Peyer's patch (tissue), 4 donors: ENCODE measurements at regions not wholly inside any gene's neighbourhood (a gene's known extent, or its start where the extent isn't known, plus 50 kb on each side); places are given as distances from the start of the nearest gene placed in this dataset.

ENCODE experiments used
- DNase-seq, 3 donors: peaks; one replicate each; pipeline ENCODE4 v3.0.0-alpha.2; 2017 to 2019
- H3K27ac ChIP-seq, 4 donors: fragments of 200-600 bp; sonication (generic); one replicate each; pipeline ENCODE4 v1.5.1; 2016 to 2019
- H3K27me3 ChIP-seq, 2 donors: fragments of 200-600 bp; sonication (generic); one replicate each; pipeline ENCODE4 v1.5.1; 2019
- H3K36me3 ChIP-seq, 3 donors: fragments of 200-600 bp; sonication (generic); one replicate each; pipeline ENCODE4 v1.5.1; 2016 to 2019
- H3K4me1 ChIP-seq, 4 donors: fragments of 200-600 bp; sonication (generic); one replicate each; pipeline ENCODE4 v1.5.1; 2016 to 2019
- H3K4me3 ChIP-seq, 4 donors: fragments of 200-600 bp; sonication (generic); 1 replicate in 3 of 4; 2 replicates in 1 of 4; pipeline ENCODE4 v1.5.1; 2016 to 2019; ENCODE audit warnings: mild to moderate bottlenecking in 1 of 4
- H3K9me3 ChIP-seq, 4 donors: fragments of 200-600 bp; sonication (generic); one replicate each; pipeline ENCODE4 v1.5.1; 2016 to 2019; ENCODE audit warnings: mild to moderate bottlenecking in 1 of 4
- POLR2A ChIP-seq, 2 donors: fragments of 450-650 bp; IDR thresholded peaks; one replicate each; pipeline ENCODE4 v1.5.1; 2017; ENCODE audit warnings: antibody characterized with exemption in 2 of 2, mild to moderate bottlenecking in 2 of 2, moderate library complexity in 2 of 2
- TF ChIP-seq, protein P1 (sequence below), 6 experiments: fragments of 450-650 bp in 4 of 6; fragments of 200-600 bp in 2 of 6; sonication (generic) in 1 of 6; IDR thresholded peaks; one replicate each; pipeline ENCODE4 v1.5.1; 2017 to 2019; ENCODE audit warnings: antibody characterized with exemption in 6 of 6, mild to moderate bottlenecking in 3 of 6, moderate library complexity in 1 of 6

DNA sequence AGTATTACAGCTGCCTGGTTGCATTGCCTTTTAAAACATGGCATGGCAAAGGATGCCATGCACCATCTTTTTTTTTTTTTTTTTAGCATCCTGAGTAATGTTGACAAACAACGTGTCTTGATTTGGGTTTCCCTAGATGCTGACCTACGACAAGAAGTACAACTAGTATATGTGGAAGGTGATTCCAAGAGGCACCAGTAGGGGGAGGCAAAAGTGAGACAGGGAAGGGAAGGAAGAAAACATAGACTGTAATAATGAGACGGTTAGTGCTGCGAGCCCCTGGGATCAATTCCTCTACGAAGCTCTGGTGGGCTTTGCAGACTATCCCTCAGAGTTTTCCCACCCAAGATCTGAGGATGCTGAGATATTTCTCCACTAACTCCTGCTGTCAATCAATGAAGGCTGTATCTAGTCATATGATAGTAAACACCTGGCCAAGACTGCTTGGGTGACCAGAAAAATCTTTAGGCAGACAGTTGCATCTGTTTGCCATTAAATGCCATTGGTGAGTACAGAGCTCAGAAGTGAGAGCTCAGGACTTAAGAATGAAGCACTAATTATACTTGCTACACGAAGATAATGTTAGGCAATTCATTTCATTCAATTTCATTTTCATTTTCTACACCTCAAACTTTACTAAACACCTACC, 458.6 kb upstream of the GOT2 start:
- Histone ChIP-seq H3K27me3 (no peaks in the 10 kb centered on the region), H3K4me1 (no peaks in the 10 kb centered on the region), H3K9me3 (no peaks in the 10 kb centered on the region), H3K36me3 (no peaks in the 10 kb centered on the region), H3K27ac (no peak overlapping the region), H3K4me3 (no peak overlapping the region)
- TF ChIP-seq POLR2A (IDR thresholded peaks at IDR 0.05) = no peak
- TF ChIP-seq, protein P1, sequence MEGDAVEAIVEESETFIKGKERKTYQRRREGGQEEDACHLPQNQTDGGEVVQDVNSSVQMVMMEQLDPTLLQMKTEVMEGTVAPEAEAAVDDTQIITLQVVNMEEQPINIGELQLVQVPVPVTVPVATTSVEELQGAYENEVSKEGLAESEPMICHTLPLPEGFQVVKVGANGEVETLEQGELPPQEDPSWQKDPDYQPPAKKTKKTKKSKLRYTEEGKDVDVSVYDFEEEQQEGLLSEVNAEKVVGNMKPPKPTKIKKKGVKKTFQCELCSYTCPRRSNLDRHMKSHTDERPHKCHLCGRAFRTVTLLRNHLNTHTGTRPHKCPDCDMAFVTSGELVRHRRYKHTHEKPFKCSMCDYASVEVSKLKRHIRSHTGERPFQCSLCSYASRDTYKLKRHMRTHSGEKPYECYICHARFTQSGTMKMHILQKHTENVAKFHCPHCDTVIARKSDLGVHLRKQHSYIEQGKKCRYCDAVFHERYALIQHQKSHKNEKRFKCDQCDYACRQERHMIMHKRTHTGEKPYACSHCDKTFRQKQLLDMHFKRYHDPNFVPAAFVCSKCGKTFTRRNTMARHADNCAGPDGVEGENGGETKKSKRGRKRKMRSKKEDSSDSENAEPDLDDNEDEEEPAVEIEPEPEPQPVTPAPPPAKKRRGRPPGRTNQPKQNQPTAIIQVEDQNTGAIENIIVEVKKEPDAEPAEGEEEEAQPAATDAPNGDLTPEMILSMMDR (IDR thresholded peaks at IDR 0.05) = no peak
- no peak for DNase-seq

DNA sequence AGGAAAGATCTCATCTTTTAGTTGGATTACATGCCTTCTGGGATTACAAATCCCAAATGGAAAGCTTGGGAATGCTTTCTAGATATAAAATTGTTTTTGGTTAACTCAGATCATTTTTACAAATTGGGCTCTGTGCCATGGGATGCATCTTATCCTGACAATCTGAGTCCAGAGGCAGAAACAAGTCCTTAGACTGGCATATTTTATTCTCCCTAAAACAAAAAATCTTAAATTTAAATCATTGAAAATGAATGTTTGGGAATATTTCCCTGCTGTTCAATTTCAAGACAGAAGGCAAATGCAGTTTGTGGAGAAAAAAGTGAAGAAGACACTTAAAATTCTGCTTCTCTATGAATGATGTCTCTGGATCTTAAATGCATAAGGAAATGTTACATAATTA, 456.6 kb upstream of the GOT2 start:
- TF ChIP-seq POLR2A (IDR thresholded peaks at IDR 0.05) = no peak
- TF ChIP-seq, protein P1 (IDR thresholded peaks at IDR 0.05) = no peak
- no peak for DNase-seq
- no peaks in the 10 kb centered on the region for H3K4me1 ChIP-seq
- H3K9me3 ChIP-seq = no peaks in the 10 kb centered on the region
- no peak overlapping the region for H3K27ac ChIP-seq
- H3K36me3 ChIP-seq = no peaks in the 10 kb centered on the region
- H3K4me3 ChIP-seq = no peak overlapping the region
- no peaks in the 10 kb centered on the region for H3K27me3 ChIP-seq

DNA sequence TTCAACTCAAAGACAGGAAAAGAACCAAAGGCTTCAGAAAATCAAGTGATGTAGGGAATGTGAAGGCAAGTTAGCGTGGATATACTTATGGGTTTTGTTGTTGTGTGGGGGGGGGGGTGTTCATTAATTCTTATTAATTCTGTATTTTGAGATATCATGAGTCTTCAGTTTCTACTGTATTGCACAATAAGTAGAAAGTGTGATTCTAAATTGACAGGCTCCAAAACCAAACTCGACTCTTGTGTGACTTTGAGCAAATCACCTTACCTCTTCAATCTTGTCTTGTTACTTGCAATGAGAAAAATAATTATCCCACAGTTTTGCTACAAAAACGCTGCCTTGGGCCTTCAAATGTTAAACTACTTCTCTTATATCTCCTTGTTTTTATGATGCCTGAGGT, 453.9 kb upstream of the GOT2 start:
- Histone ChIP-seq H3K9me3 (peaks cover 0 to 1% (median 0%) of the 10 kb centered on the region in 4 donors), H3K27me3 (no peaks in the 10 kb centered on the region), H3K36me3 (no peaks in the 10 kb centered on the region), H3K4me3 (no peak overlapping the region), H3K4me1 (no peaks in the 10 kb centered on the region), H3K27ac (no peak overlapping the region)
- TF ChIP-seq, protein P1 (IDR thresholded peaks at IDR 0.05) = no peak
- TF ChIP-seq POLR2A (IDR thresholded peaks at IDR 0.05) = no peak
- DNase-seq = no peak

DNA sequence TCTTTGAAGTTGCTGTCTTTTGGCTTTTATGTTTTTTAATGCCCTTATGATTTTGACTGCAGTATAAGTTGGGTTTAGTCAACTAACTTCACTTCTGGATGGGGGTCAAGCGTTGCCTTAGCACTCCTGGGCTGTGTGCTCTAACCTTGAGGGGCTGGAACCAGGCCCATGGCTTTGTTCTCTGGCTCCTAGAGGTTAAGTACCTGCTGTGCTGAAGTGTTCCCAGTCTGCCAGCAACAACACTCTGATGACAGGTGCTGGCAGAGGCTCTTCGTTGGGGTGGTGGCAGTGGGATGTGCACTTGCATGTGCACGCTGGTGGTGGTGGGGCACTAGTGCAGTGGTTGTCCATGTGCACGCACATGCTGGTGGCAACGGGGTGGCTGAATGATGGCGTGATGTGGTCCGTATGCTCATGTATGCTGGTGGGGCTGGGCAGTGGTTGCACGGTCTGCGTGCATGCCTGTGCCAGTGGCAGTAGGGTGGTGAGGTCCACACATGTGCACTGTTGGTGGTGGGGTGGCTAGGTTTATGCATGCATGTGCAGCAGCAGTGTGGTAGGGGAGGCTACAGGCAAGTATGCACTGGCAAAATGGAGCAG, 447.8 kb upstream of the GOT2 start:
- no peak overlapping the region for H3K4me3 ChIP-seq

DNA sequence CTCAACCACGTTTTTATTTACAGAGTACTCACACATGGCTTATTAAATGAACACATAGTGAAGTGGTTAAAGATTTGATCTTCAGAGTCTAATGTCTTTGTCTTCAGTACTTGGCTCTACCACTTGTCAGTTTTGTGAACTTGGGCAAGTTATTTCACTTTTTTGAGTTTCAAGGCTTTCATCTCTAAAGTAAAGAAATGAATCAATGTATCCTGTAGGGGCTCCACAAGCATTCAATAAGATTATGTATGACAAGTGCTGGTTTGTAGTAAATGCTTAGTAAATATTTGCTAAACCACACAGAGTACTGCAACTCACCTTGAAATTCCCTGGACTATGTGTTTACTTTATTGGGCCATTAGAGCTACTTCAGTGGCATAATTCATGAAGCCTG, 446.0 kb upstream of the GOT2 start:
- DNase-seq = no peak
- Histone ChIP-seq H3K27ac (no peak overlapping the region), H3K36me3 (no peaks in the 10 kb centered on the region), H3K4me1 (no peaks in the 10 kb centered on the region), H3K27me3 (no peaks in the 10 kb centered on the region), H3K4me3 (no peak overlapping the region), H3K9me3 (peaks cover 0 to 8% (median 0%) of the 10 kb centered on the region in 4 donors)
- TF ChIP-seq POLR2A (IDR thresholded peaks at IDR 0.05) = no peak
- TF ChIP-seq, protein P1 (IDR thresholded peaks at IDR 0.05) = no peak

More for the DNA sequence above, 447.8 kb upstream of the GOT2 start:
- no peaks in the 10 kb centered on the region for H3K36me3 ChIP-seq
- DNase-seq = no peak
- H3K9me3 ChIP-seq = peaks cover 0 to 8% (median 0%) of the 10 kb centered on the region in 4 donors
- TF ChIP-seq, protein P1 (IDR thresholded peaks at IDR 0.05) = no peak
- TF ChIP-seq POLR2A (IDR thresholded peaks at IDR 0.05) = no peak
- H3K27me3 ChIP-seq = no peaks in the 10 kb centered on the region
- H3K27ac ChIP-seq = no peak overlapping the region
- no peaks in the 10 kb centered on the region for H3K4me1 ChIP-seq
